Right lobe of liver (tissue), 6 donors: ENCODE measurements at regions not wholly inside any gene's neighbourhood (a gene's known extent, or its start where the extent isn't known, plus 50 kb on each side); places are given as distances from the start of the nearest gene placed in this dataset.

Experiments used
- ATAC-seq, 4 donors: fragments of 200-7000 bp; cut with Tn5 transposase; one replicate each; pipeline ENCODE4 v1.9.1; 2020; ENCODE audit warnings: mild to moderate bottlenecking in 4 of 4, moderate library complexity in 4 of 4
- DNase-seq, 3 donors: peaks; one replicate each; pipeline ENCODE4 v3.0.0-alpha.2; 2020
- H3K27ac ChIP-seq, 3 donors: fragments of 200-600 bp; one replicate each; pipeline ENCODE4 v1.8.0; 2022
- H3K27me3 ChIP-seq, 2 donors: fragments of 200-600 bp; one replicate each; pipeline ENCODE4 v1.8.0; 2022
- H3K36me3 ChIP-seq, 4 donors: fragments of 200-600 bp; sonication (generic) in 1 of 4; one replicate each; pipeline versions ENCODE4 v1.5.1 to v1.8.0; 2017 to 2022; ENCODE audit warnings: control low read depth in 1 of 4
- H3K4me1 ChIP-seq, 4 donors: fragments of 200-600 bp; sonication (generic) in 1 of 4; one replicate each; pipeline versions ENCODE4 v1.5.1 to v1.8.0; 2017 to 2022; ENCODE audit warnings: control low read depth in 1 of 4
- H3K4me3 ChIP-seq, 3 donors: fragments of 200-600 bp; one replicate each; pipeline ENCODE4 v1.8.0; 2022
- H3K9me3 ChIP-seq, 4 donors: fragments of 200-600 bp; sonication (generic) in 1 of 4; one replicate each; pipeline versions ENCODE4 v1.5.1 to v1.8.0; 2017 to 2022; ENCODE audit warnings: control low read depth in 1 of 4
- CTCF ChIP-seq, 4 donors: fragments of 200-600 bp in 3 of 4; fragments of 450-650 bp in 1 of 4; IDR thresholded peaks; one replicate each; pipeline versions ENCODE4 v1.5.1 to v1.8.0; 2016 to 2022; ENCODE audit warnings: antibody characterized with exemption in 4 of 4, mild to moderate bottlenecking in 2 of 4
- POLR2A ChIP-seq: fragments of 450-650 bp; IDR thresholded peaks from one replicate; pipeline ENCODE4 v1.6.1; 2017; ENCODE audit warnings: antibody characterized with exemption, mild to moderate bottlenecking
- WGBS: methylation state at CpG from one replicate; pipeline ENCODE4 v1.1.6; 2018; ENCODE audit warnings: low coverage, low lambda C conversion rate; ENCODE audit not compliant: insufficient coverage; ENCODE audit errors: missing lambda C conversion rate; 5-methylcytosine and 5-hydroxymethylcytosine counted together
- intact Hi-C, 2 donors: fragments of 100-400 bp; cut with DNase I; formaldehyde crosslinking; loops; one replicate each; pipeline versions ENCODE4 v1.11.2 to v1.14.1; 2022
- donor health status: DM: no; HTN: yes; CAD: no.
- donor health status: DM: no; HTN: no; CAD: no.
- donor health status: DM: no; HTN: no; CAD: no.
- donor health status: DM: no; HTN: yes; CAD: no.
- donor health status: DM: no; HTN: yes; CAD: no.

GRCh38 chr15:46410705-46411104, 775.9 kb downstream of the SQOR start:
- no peaks in the 10 kb centered on the region for H3K27me3 ChIP-seq
- ATAC-seq: no peak
- intact Hi-C loops: no loop called here
- no peak overlapping the region for H3K4me3 ChIP-seq
- H3K36me3 ChIP-seq: no peaks in the 10 kb centered on the region
- H3K9me3 ChIP-seq: no peaks in the 10 kb centered on the region
- H3K27ac ChIP-seq: no peak overlapping the region
- WGBS: 39% methylated on average over 2 of the region's 2 CpGs
- TF ChIP-seq CTCF (IDR thresholded peaks at IDR 0.05) (no peak), POLR2A (no peak)
- DNase-seq: no peak
- no peaks in the 10 kb centered on the region for H3K4me1 ChIP-seq

- intact Hi-C loops: no loop called here
- WGBS: 73% methylated on average over 2 of the region's 2 CpGs
Measured at GRCh38 chr15:46411900-46412299, 777.1 kb downstream of the SQOR start.

GRCh38 chr15:46413799-46414198, 779.0 kb downstream of the SQOR start:
- no peaks in the 10 kb centered on the region for H3K9me3 ChIP-seq
- no peaks in the 10 kb centered on the region for H3K36me3 ChIP-seq
- TF ChIP-seq POLR2A: no peak
- no peak for TF ChIP-seq CTCF (IDR thresholded peaks at IDR 0.05)
- H3K27ac ChIP-seq: no peak overlapping the region
- DNase-seq: no peak
- 64% methylated on average over 1 of the region's 1 CpG for WGBS
- intact Hi-C loops: no loop called here
- H3K4me1 ChIP-seq: no peaks in the 10 kb centered on the region
- no peak for ATAC-seq
- no peak overlapping the region for H3K4me3 ChIP-seq
- H3K27me3 ChIP-seq: no peaks in the 10 kb centered on the region

More at GRCh38 chr15:46411900-46412299, 777.1 kb downstream of the SQOR start:
- DNase-seq: no peak
- Histone ChIP-seq H3K36me3 (no peaks in the 10 kb centered on the region), H3K27ac (no peak overlapping the region), H3K9me3 (no peaks in the 10 kb centered on the region), H3K27me3 (no peaks in the 10 kb centered on the region), H3K4me3 (no peak overlapping the region), H3K4me1 (no peaks in the 10 kb centered on the region)
- TF ChIP-seq CTCF (IDR thresholded peaks at IDR 0.05) (no peak), POLR2A (no peak)
- ATAC-seq: no peak

- TF ChIP-seq CTCF (IDR thresholded peaks at IDR 0.05): no peak
- no peaks in the 10 kb centered on the region for H3K9me3 ChIP-seq
- H3K4me3 ChIP-seq: no peak overlapping the region
- no peaks in the 10 kb centered on the region for H3K27me3 ChIP-seq
- DNase-seq (no peak), ATAC-seq (no peak)
- 7% methylated on average over 1 of the region's 1 CpG for WGBS
- intact Hi-C loops: no loop called here
- no peak overlapping the region for H3K27ac ChIP-seq
- no peaks in the 10 kb centered on the region for H3K36me3 ChIP-seq
- H3K4me1 ChIP-seq: no peaks in the 10 kb centered on the region
Measured at GRCh38 chr15:46416544-46416943, 781.7 kb downstream of the SQOR start.

- H3K36me3 ChIP-seq: no peaks in the 10 kb centered on the region
- H3K9me3 ChIP-seq: no peaks in the 10 kb centered on the region
- whole genome bisulfite sequencing: 24% methylated on average over 1 of the region's 1 CpG
- H3K4me3 ChIP-seq: no peak overlapping the region
- ATAC-seq: no peak
- intact Hi-C loops: no loop called here
- H3K27ac ChIP-seq: no peak overlapping the region
- no peaks in the 10 kb centered on the region for H3K4me1 ChIP-seq
- no peak for DNase-seq
- no peak for TF ChIP-seq POLR2A
- TF ChIP-seq CTCF (IDR thresholded peaks at IDR 0.05): no peak
- no peaks in the 10 kb centered on the region for H3K27me3 ChIP-seq
Measured at GRCh38 chr15:46420990-46421389, 786.2 kb downstream of the SQOR start.
